Endothelial cell of umbilical vein (primary cell): ENCODE measurements at regions not wholly inside any gene's neighbourhood (a gene's known extent, or its start where the extent isn't known, plus 50 kb on each side); places are given as distances from the start of the nearest gene placed in this dataset.

Source experiments
- BruUV-seq: library from RNA; stranded (reverse); fragments of 400-500 nt; replicated peaks from 2 replicates; lab custom pipeline; 2021; lab: Mats Ljungman, UMichigan
- CTCF ChIA-PET: fragments of 300-600, 350-600 bp; sonication (Branson Sonifier 250); formaldehyde crosslinking; loops from one replicate; lab custom pipeline; 2021; ENCODE audit warnings: antibody characterized with exemption, inconsistent platforms; lab: Charles Lee
- POLR2A ChIA-PET: fragments of 300-600, 350-600 bp; sonication (Branson Sonifier 250); formaldehyde crosslinking; loops from one replicate; lab custom pipeline; 2021; ENCODE audit warnings: antibody characterized with exemption, inconsistent platforms; lab: Charles Lee
- DNase-seq: peaks from one replicate; pipeline ENCODE4 v3.0.0-alpha.2; 2011; ENCODE audit warnings: low read depth, low spot score
- FAIRE-seq: peaks from 2 replicates; lab custom pipeline; 2011; peaks lifted over from hg19 to GRCh38; lab: Jason Lieb, UNC
- H2AFZ ChIP-seq: 2 replicates; pipeline ENCODE4 v1.6.0; 2012; ENCODE audit warnings: low read depth, low read length, control low read depth, inconsistent platforms
- H3K27ac ChIP-seq: 2 replicates; pipeline ENCODE4 v1.5.1; 2011; ENCODE audit warnings: low read depth, mild to moderate bottlenecking, control low read depth, low read length, moderate library complexity; ENCODE audit not compliant: insufficient read depth
- H3K27me3 ChIP-seq, 2 experiments: 2 replicates each; pipeline versions ENCODE4 v1.6.0 to v1.6.1; 2011; ENCODE audit warnings: low read length in 2 of 2, mixed read lengths in 1 of 2; ENCODE audit not compliant: control insufficient read depth in 2 of 2, insufficient read depth in 2 of 2
- H3K36me3 ChIP-seq, 2 experiments: 2 replicates in 1 of 2; 3 replicates in 1 of 2; pipeline ENCODE4 v1.5.1; 2011; ENCODE audit warnings: low read length in 2 of 2, mild to moderate bottlenecking in 1 of 2, moderate library complexity in 1 of 2; ENCODE audit not compliant: control insufficient read depth in 2 of 2, insufficient read depth in 2 of 2; ENCODE audit errors: extremely low read depth in 1 of 2
- H3K4me1 ChIP-seq: 3 replicates; pipeline ENCODE4 v1.5.1; 2011; ENCODE audit warnings: mild to moderate bottlenecking, low read length; ENCODE audit not compliant: control insufficient read depth, insufficient read depth; ENCODE audit errors: extremely low read depth
- H3K4me2 ChIP-seq: 2 replicates; pipeline ENCODE4 v1.6.1; 2011; ENCODE audit warnings: low read length, control low read depth, mixed read lengths; ENCODE audit not compliant: insufficient read depth
- H3K4me3 ChIP-seq, 3 experiments: fragments of 200-600 bp in 1 of 3; sonication (generic), shearing (Covaris generic) in 1 of 3; replicated peaks in 1 of 3; 2 replicates each; pipeline ENCODE4 v1.5.1; 2011 to 2016; ENCODE audit warnings: control low read depth in 3 of 3, low read length in 3 of 3, mild to moderate bottlenecking in 2 of 3, inconsistent platforms in 1 of 3, low read depth in 1 of 3, moderate library complexity in 1 of 3; ENCODE audit not compliant: insufficient read depth in 1 of 3
- H3K79me2 ChIP-seq: 2 replicates; pipeline ENCODE4 v1.6.0; 2012; ENCODE audit warnings: low read length, inconsistent platforms; ENCODE audit not compliant: control insufficient read depth, insufficient read depth
- H3K9ac ChIP-seq: replicated peaks from 2 replicates; pipeline ENCODE3; 2011; ENCODE audit warnings: low read length, control low read depth; ENCODE audit not compliant: insufficient read depth; ENCODE audit errors: extremely low read depth
- H3K9me1 ChIP-seq: replicated peaks from 3 replicates; pipeline ENCODE4 v1.6.0; 2011; ENCODE audit warnings: mild to moderate bottlenecking, low read length; ENCODE audit not compliant: control insufficient read depth, insufficient read depth; ENCODE audit errors: extremely low read depth
- H3K9me3 ChIP-seq: replicated peaks from 2 replicates; pipeline ENCODE4 v1.5.1; 2012; ENCODE audit warnings: low read length, inconsistent platforms; ENCODE audit not compliant: control insufficient read depth, insufficient read depth
- H4K20me1 ChIP-seq: replicated peaks from 2 replicates; pipeline ENCODE3; 2011; ENCODE audit warnings: mild to moderate bottlenecking, low read length; ENCODE audit not compliant: control insufficient read depth, insufficient read depth; ENCODE audit errors: extremely low read depth
- EZH2 ChIP-seq: IDR thresholded peaks from 2 replicates; pipeline ENCODE4 v1.6.1; 2012; ENCODE audit warnings: borderline replicate concordance, low read depth, mild to moderate bottlenecking, moderate library complexity, low read length, inconsistent platforms; ENCODE audit not compliant: severe bottlenecking
- FOS ChIP-seq: IDR thresholded peaks from 2 replicates; pipeline ENCODE4 v1.6.1; 2011; ENCODE audit warnings: mild to moderate bottlenecking, low read length, moderate library complexity, borderline replicate concordance; ENCODE audit not compliant: insufficient read depth
- GATA2 ChIP-seq: IDR thresholded peaks from 2 replicates; pipeline ENCODE4 v1.7.0; 2011; ENCODE audit warnings: low read depth, mild to moderate bottlenecking, moderate library complexity, mixed read lengths, low read length; ENCODE audit not compliant: insufficient read length, insufficient read depth
- JUN ChIP-seq: IDR thresholded peaks from 2 replicates; pipeline ENCODE4 v1.6.1; 2011; ENCODE audit warnings: borderline replicate concordance, low read depth; ENCODE audit not compliant: insufficient read length, insufficient read depth
- MYC ChIP-seq: IDR thresholded peaks from one replicate; pipeline ENCODE4 v1.6.1; 2011; ENCODE audit warnings: mild to moderate bottlenecking, low read depth, low read length
- POLR2A ChIP-seq: IDR thresholded peaks from 2 replicates; pipeline ENCODE4 v1.6.1; 2012; ENCODE audit warnings: low read depth, mild to moderate bottlenecking, control low read depth, low read length
- POLR2AphosphoS5 ChIP-seq: IDR thresholded peaks from 2 replicates; pipeline ENCODE4 v1.6.1; 2012; ENCODE audit warnings: low read depth, mild to moderate bottlenecking, control low read depth, low read length, moderate library complexity; ENCODE audit not compliant: insufficient read depth
- dilution Hi-C: fragments of 300-500 bp; cut with MboI; formaldehyde crosslinking; loops from one replicate; pipeline ENCODE4 v1.15.0; 2019; ENCODE audit warnings: low sequenced_read_pairs; ENCODE audit not compliant: extremely low pct_ligation_motif_present
- intact Hi-C: fragments of 100-400 bp; cut with micrococcal nuclease; formaldehyde crosslinking; loops from one replicate; pipeline ENCODE4 v1.10.0; 2022
- TF ChIP-seq, protein P1 (sequence below): IDR thresholded peaks from 2 replicates; pipeline ENCODE4 v1.6.1; 2011; ENCODE audit not compliant: insufficient read depth, insufficient read length
- TF ChIP-seq, protein P2 (sequence below), 2 donors: IDR thresholded peaks; 1 replicate in 1 of 2; 2 replicates in 1 of 2; pipeline ENCODE4 v1.5.1; 2011; ENCODE audit warnings: low read length in 2 of 2, mild to moderate bottlenecking in 2 of 2, moderate library complexity in 2 of 2, control low read depth in 1 of 2, inconsistent platforms in 1 of 2, low read depth in 1 of 2; ENCODE audit not compliant: insufficient read depth in 1 of 2; ENCODE audit errors: extremely low read depth in 1 of 2

DNA sequence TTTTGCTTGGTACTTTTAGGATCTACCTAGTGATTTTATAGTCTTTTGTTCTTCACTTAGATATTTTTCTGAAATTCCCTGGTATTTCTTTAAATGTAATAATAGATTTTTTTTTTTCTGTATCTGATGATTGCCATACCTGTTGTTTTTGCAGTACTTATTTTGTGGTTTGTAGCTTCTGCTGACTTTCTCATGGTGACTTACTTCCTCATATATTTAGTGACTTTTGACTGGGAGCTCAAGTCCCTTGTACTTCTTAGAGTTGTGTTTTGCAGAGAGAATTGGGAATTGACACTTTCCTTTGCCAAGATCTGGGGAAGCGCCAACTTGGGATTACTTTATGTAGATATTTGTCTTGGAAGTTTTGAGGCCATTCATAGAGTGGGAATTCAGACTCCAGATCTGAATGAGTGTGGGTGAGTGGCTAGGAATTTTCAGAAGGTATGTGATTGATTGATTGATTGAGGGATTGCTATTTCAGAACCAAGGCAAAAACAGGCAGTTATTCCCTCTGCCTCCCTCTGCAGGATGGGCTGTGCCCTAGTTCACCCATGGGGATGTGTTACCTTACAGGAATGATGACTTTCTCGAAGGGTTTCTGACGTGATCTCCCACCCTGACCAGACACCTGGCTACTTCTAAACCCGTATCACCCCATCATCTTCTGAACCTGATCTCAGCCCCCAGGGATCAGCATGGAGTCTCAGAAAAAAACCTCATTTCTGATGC is 219.5 kb downstream of the URB2 start:
- Histone ChIP-seq H3K9me1 (no peaks in the 10 kb centered on the region), H4K20me1 (no peaks in the 10 kb centered on the region), H3K4me2 (no peak overlapping the region), H3K9ac (no peak overlapping the region), H2AFZ (no peak overlapping the region), H3K9me3 (no peaks in the 10 kb centered on the region), H3K79me2 (no peaks in the 10 kb centered on the region), H3K36me3 (no peaks in the 10 kb centered on the region), H3K27me3 (no peaks in the 10 kb centered on the region), H3K4me3 (no peak overlapping the region), H3K27ac (no peak overlapping the region), H3K4me1 (no peaks in the 10 kb centered on the region)
- FAIRE-seq (no peak), DNase-seq (no peak)
- ChIA-PET POLR2A (no interaction called here), CTCF (no interaction called here)
- dilution Hi-C loops (no loop called here), intact Hi-C loops (loop anchor here (10.0 kb wide), 2 partner anchors 319 to 469 kb away; no protein-coding TSS in a partner anchor)
- TF ChIP-seq POLR2A (no peak), POLR2AphosphoS5 (no peak), FOS (no peak), GATA2 (no peak), MYC (no peak), JUN (no peak), EZH2 (no peak)
- TF ChIP-seq, protein P1, sequence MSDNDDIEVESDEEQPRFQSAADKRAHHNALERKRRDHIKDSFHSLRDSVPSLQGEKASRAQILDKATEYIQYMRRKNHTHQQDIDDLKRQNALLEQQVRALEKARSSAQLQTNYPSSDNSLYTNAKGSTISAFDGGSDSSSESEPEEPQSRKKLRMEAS, result no peak
- TF ChIP-seq, protein P2, sequence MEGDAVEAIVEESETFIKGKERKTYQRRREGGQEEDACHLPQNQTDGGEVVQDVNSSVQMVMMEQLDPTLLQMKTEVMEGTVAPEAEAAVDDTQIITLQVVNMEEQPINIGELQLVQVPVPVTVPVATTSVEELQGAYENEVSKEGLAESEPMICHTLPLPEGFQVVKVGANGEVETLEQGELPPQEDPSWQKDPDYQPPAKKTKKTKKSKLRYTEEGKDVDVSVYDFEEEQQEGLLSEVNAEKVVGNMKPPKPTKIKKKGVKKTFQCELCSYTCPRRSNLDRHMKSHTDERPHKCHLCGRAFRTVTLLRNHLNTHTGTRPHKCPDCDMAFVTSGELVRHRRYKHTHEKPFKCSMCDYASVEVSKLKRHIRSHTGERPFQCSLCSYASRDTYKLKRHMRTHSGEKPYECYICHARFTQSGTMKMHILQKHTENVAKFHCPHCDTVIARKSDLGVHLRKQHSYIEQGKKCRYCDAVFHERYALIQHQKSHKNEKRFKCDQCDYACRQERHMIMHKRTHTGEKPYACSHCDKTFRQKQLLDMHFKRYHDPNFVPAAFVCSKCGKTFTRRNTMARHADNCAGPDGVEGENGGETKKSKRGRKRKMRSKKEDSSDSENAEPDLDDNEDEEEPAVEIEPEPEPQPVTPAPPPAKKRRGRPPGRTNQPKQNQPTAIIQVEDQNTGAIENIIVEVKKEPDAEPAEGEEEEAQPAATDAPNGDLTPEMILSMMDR (IDR thresholded peaks at IDR 0.05; ENCODE audit: extremely low read depth in 1 of 2, insufficient read depth in 1 of 2, low read depth in 1 of 2, low read length in 2 of 2), result no peak
- no TSS peak for BruUV-seq
